GM18909 (cell line): ENCODE measurements at regions not wholly inside any gene's neighbourhood (a gene's known extent, or its start where the extent isn't known, plus 50 kb on each side); places are given as distances from the start of the nearest gene placed in this dataset.
"Not testable (repeated sequence)": the region's sequence is repeated elsewhere in the genome, so short reads cannot be mapped to it uniquely, and the experiment has no call there.

Experiments used
- ATAC-seq: cut with Tn5 transposase; IDR thresholded peaks from one replicate; pipeline ENCODE4 v1.9.1; 2021; ENCODE audit warnings: mild to moderate bottlenecking; ENCODE audit not compliant: unreplicated experiment, poor library complexity

- no peak for ATAC-seq
Measured at GRCh38 chr10:91076991-91077548, 143.4 kb upstream of the PCGF5 start.

- ATAC-seq, result no peak
Measured at GRCh38 chr10:91077549-91078071, 142.9 kb upstream of the PCGF5 start.

GRCh38 chr10:91080776-91081175 lies 139.7 kb upstream of the PCGF5 start:
- no peak for ATAC-seq

GRCh38 chr10:91082447-91082846 lies 138.0 kb upstream of the PCGF5 start:
- no peak for ATAC-seq

GRCh38 chr10:91088300-91089140 lies 131.9 kb upstream of the PCGF5 start:
- no peak for ATAC-seq

GRCh38 chr10:91090761-91091529 lies 129.5 kb upstream of the PCGF5 start:
- ATAC-seq, result no peak

- no peak for ATAC-seq
Measured at GRCh38 chr10:91091780-91092179, 128.7 kb upstream of the PCGF5 start.

GRCh38 chr10:91096274-91096673 lies 124.2 kb upstream of the PCGF5 start:
- ATAC-seq, result no peak

GRCh38 chr10:91097313-91097712 lies 123.2 kb upstream of the PCGF5 start:
- ATAC-seq, result no peak

- not testable (repeated sequence) for ATAC-seq
Measured at GRCh38 chr10:91098021-91098420, 122.4 kb upstream of the PCGF5 start.

GRCh38 chr10:91103384-91104192 lies 116.9 kb upstream of the PCGF5 start:
- ATAC-seq, result peak; percentile 82

- peak; percentile 28 for ATAC-seq
Measured at GRCh38 chr10:91104193-91105041, 116.0 kb upstream of the PCGF5 start.

- ATAC-seq, result no peak
Measured at GRCh38 chr10:91105269-91105668, 115.2 kb upstream of the PCGF5 start.

- ATAC-seq, result no peak
Measured at GRCh38 chr10:91108820-91109219, 111.6 kb upstream of the PCGF5 start.

- no peak for ATAC-seq
Measured at GRCh38 chr10:91111060-91111459, 109.4 kb upstream of the PCGF5 start.

GRCh38 chr10:91115618-91116390 lies 104.7 kb upstream of the PCGF5 start:
- no peak for ATAC-seq

GRCh38 chr10:91117505-91117904 lies 103.0 kb upstream of the PCGF5 start:
- no peak for ATAC-seq

- no peak for ATAC-seq
Measured at GRCh38 chr10:91120348-91120747, 100.1 kb upstream of the PCGF5 start.

- ATAC-seq, result no peak
Measured at GRCh38 chr10:91123261-91123660, 97.2 kb upstream of the PCGF5 start.
